HPDE6-E6E7 (cell line): ENCODE measurements at regions not wholly inside any gene's neighbourhood (a gene's known extent, or its start where the extent isn't known, plus 50 kb on each side); places are given as distances from the start of the nearest gene placed in this dataset.

Source experiments
- DNase-seq: peaks from one replicate; pipeline ENCODE4 v3.0.0; 2011; ENCODE audit warnings: missing footprints; ENCODE audit errors: extremely low spot score

GRCh38 chr2:19809206-19809605 lies 92.6 kb downstream of the TTC32 start:
- DNase-seq = no peak

- DNase-seq = no peak
Measured at GRCh38 chr2:19807866-19808265, 93.9 kb downstream of the TTC32 start.

GRCh38 chr2:19807346-19807745 lies 94.4 kb downstream of the TTC32 start:
- DNase-seq = no peak

GRCh38 chr2:19806591-19806990 lies 95.2 kb downstream of the TTC32 start:
- DNase-seq = no peak

- DNase-seq = no peak
Measured at GRCh38 chr2:19806131-19806530, 95.7 kb downstream of the TTC32 start.

GRCh38 chr2:19805266-19805665 lies 96.5 kb downstream of the TTC32 start:
- no peak for DNase-seq

- no peak for DNase-seq
Measured at GRCh38 chr2:19804639-19805260, 97.0 kb downstream of the TTC32 start.

GRCh38 chr2:19802086-19802841 lies 99.5 kb downstream of the TTC32 start:
- no peak for DNase-seq

GRCh38 chr2:19801367-19802080 lies 100.3 kb downstream of the TTC32 start:
- peak; percentile 92 for DNase-seq

- DNase-seq = no peak
Measured at GRCh38 chr2:19800796-19801195, 101.0 kb downstream of the TTC32 start.

GRCh38 chr2:19799881-19800780 lies 101.7 kb downstream of the TTC32 start:
- no peak for DNase-seq

- DNase-seq = no peak
Measured at GRCh38 chr2:19797871-19798270, 103.9 kb downstream of the TTC32 start.

GRCh38 chr2:19797243-19797810 lies 104.5 kb downstream of the TTC32 start:
- DNase-seq = no peak

GRCh38 chr2:19796035-19796695 lies 105.6 kb downstream of the TTC32 start:
- DNase-seq = peak; percentile 66

- DNase-seq = no peak
Measured at GRCh38 chr2:19793132-19793750, 108.5 kb downstream of the TTC32 start.

- no peak for DNase-seq
Measured at GRCh38 chr2:19790291-19790690, 111.5 kb downstream of the TTC32 start.

GRCh38 chr2:19787134-19787533 lies 114.6 kb downstream of the TTC32 start:
- no peak for DNase-seq

GRCh38 chr2:19786408-19787058 lies 115.2 kb downstream of the TTC32 start:
- DNase-seq = no peak

- no peak for DNase-seq
Measured at GRCh38 chr2:19785867-19786266, 115.9 kb downstream of the TTC32 start.

GRCh38 chr2:19785447-19785846 lies 116.3 kb downstream of the TTC32 start:
- peak; percentile 34 for DNase-seq
